ENCODE measurements at regions not wholly inside any gene's neighbourhood (a gene's known extent, or its start where the extent isn't known, plus 50 kb on each side); places are given as distances from the start of the nearest gene placed in this dataset.
A peak's percentile ranks its signal among the peaks of the same experiment; 100 is the strongest.

DNA sequence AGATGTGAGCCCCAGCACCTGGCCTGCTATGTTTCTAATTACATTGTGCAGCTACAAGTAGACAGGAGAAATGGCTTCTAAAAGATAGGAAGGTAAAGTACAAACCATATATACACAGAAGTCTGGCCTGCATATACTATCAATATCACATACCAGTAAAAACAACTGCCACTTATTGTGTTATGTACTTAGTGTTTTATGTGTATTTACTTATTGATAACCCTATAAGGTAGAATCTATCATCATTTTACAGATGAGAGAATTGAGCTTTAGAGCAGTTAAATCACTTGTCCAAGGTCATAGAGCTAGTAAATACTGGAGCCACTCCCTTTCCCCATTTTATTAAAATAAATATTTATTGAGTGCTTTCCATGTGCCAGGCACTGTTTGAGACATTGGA is 102.4 kb upstream of the PRDM1 start:
- no peak for ATAC-seq
- TF ChIP-seq, protein P1, sequence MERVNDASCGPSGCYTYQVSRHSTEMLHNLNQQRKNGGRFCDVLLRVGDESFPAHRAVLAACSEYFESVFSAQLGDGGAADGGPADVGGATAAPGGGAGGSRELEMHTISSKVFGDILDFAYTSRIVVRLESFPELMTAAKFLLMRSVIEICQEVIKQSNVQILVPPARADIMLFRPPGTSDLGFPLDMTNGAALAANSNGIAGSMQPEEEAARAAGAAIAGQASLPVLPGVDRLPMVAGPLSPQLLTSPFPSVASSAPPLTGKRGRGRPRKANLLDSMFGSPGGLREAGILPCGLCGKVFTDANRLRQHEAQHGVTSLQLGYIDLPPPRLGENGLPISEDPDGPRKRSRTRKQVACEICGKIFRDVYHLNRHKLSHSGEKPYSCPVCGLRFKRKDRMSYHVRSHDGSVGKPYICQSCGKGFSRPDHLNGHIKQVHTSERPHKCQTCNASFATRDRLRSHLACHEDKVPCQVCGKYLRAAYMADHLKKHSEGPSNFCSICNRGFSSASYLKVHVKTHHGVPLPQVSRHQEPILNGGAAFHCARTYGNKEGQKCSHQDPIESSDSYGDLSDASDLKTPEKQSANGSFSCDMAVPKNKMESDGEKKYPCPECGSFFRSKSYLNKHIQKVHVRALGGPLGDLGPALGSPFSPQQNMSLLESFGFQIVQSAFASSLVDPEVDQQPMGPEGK (CRISPR knock-in tag; IDR thresholded peaks at IDR 0.05; ENCODE audit: borderline replicate concordance): no peak
- TF ChIP-seq TCF4 (CRISPR knock-in tag; IDR thresholded peaks at IDR 0.05; ENCODE audit: borderline replicate concordance): no peak

DNA sequence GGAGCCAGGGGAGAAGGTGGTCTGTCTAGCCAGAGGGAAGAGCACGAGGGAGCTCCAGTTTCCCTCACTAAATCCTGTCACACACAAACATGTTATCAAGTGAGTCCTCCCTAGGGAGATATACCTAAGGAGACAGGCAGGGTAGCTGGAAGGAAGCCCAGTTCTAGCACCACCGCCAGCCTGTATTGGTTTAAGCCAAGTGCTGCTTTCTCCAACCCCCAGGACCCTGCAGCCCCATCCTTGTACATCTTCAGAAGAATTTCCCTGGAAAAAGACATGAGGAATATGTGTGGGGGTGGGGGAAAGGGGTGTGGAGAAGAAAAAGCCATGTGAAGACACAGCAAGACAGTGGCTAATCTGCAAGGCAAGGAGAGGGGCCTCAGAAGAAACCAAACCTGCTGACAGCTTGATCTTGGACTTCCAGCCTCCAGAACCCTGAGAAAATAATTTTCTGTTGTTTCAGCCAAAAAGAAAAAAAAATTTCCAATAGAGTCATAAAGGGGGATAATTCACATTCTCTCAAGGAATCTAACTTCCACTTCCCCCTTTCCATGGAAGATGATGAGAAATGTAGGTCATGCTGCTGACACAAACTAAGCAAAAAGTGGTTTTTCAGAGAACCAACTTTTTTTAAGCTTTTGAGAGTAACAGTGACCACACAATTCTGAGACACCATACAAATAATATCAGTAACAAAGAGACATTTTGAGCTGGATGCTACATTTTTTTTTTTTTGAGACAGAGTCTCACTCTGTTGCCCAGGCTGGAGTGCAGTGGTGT is 103.2 kb upstream of the PRDM1 start:
- ATAC-seq: no peak

DNA sequence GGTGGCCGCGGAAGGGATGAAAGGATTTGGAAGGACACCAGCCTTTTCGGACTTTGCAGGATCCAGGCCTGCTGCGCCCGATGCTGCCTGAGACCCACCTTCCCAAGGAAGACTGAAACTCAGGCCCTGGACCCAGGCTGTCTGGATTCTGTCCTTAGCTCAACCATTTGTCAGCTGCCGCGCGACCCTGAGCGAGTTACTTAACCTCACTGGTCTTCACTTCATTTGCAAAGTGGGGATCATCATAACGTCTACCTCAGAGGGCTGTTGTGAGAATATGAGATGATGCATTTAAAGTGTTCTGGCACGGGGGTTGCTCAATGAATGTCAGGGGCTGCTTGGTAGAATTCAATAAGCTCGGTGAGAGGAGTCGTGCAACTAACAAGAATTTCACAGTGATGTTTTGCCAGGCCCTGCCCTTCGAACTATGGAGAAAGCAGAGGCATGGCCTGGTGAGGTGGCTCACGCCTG is 104.2 kb upstream of the PRDM1 start:
- TF ChIP-seq ARNTL (CRISPR knock-in tag; IDR thresholded peaks at IDR 0.05; ENCODE audit: borderline replicate concordance, low read depth) (no peak), TCF4 (CRISPR knock-in tag; IDR thresholded peaks at IDR 0.05; ENCODE audit: borderline replicate concordance) (no peak)
- TF ChIP-seq, protein P2, sequence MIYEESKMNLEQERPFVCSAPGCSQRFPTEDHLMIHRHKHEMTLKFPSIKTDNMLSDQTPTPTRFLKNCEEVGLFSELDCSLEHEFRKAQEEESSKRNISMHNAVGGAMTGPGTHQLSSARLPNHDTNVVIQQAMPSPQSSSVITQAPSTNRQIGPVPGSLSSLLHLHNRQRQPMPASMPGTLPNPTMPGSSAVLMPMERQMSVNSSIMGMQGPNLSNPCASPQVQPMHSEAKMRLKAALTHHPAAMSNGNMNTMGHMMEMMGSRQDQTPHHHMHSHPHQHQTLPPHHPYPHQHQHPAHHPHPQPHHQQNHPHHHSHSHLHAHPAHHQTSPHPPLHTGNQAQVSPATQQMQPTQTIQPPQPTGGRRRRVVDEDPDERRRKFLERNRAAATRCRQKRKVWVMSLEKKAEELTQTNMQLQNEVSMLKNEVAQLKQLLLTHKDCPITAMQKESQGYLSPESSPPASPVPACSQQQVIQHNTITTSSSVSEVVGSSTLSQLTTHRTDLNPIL (CRISPR knock-in tag; IDR thresholded peaks at IDR 0.05; ENCODE audit: low read depth): no peak
- no peak for ATAC-seq

More for the DNA sequence above, 103.2 kb upstream of the PRDM1 start:
- TF ChIP-seq, protein P3, sequence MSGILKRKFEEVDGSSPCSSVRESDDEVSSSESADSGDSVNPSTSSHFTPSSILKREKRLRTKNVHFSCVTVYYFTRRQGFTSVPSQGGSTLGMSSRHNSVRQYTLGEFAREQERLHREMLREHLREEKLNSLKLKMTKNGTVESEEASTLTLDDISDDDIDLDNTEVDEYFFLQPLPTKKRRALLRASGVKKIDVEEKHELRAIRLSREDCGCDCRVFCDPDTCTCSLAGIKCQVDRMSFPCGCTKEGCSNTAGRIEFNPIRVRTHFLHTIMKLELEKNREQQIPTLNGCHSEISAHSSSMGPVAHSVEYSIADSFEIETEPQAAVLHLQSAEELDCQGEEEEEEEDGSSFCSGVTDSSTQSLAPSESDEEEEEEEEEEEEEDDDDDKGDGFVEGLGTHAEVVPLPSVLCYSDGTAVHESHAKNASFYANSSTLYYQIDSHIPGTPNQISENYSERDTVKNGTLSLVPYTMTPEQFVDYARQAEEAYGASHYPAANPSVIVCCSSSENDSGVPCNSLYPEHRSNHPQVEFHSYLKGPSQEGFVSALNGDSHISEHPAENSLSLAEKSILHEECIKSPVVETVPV (CRISPR knock-in tag; IDR thresholded peaks at IDR 0.05): no peak
- no peak for TF ChIP-seq ZFP30 (CRISPR knock-in tag; IDR thresholded peaks at IDR 0.05)
- no peak for TF ChIP-seq ESRRG (CRISPR knock-in tag; IDR thresholded peaks at IDR 0.05)
- TF ChIP-seq ZNF565 (CRISPR knock-in tag; conservative IDR thresholded peaks at IDR 0.05; ENCODE audit: low read depth): no peak
- TF ChIP-seq, protein P4, sequence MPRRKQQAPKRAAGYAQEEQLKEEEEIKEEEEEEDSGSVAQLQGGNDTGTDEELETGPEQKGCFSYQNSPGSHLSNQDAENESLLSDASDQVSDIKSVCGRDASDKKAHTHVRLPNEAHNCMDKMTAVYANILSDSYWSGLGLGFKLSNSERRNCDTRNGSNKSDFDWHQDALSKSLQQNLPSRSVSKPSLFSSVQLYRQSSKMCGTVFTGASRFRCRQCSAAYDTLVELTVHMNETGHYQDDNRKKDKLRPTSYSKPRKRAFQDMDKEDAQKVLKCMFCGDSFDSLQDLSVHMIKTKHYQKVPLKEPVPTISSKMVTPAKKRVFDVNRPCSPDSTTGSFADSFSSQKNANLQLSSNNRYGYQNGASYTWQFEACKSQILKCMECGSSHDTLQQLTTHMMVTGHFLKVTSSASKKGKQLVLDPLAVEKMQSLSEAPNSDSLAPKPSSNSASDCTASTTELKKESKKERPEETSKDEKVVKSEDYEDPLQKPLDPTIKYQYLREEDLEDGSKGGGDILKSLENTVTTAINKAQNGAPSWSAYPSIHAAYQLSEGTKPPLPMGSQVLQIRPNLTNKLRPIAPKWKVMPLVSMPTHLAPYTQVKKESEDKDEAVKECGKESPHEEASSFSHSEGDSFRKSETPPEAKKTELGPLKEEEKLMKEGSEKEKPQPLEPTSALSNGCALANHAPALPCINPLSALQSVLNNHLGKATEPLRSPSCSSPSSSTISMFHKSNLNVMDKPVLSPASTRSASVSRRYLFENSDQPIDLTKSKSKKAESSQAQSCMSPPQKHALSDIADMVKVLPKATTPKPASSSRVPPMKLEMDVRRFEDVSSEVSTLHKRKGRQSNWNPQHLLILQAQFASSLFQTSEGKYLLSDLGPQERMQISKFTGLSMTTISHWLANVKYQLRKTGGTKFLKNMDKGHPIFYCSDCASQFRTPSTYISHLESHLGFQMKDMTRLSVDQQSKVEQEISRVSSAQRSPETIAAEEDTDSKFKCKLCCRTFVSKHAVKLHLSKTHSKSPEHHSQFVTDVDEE (CRISPR knock-in tag; IDR thresholded peaks at IDR 0.05): no peak
- no peak for TF ChIP-seq GLIS3 (CRISPR knock-in tag; IDR thresholded peaks at IDR 0.05)
- no peak for TF ChIP-seq ISL1 (CRISPR knock-in tag; IDR thresholded peaks at IDR 0.05)
- TF ChIP-seq ZFP3 (CRISPR knock-in tag; IDR thresholded peaks at IDR 0.05): no peak
- TF ChIP-seq ZC3H10 (CRISPR knock-in tag; IDR thresholded peaks at IDR 0.05): no peak
- TF ChIP-seq, protein P2 (CRISPR knock-in tag; IDR thresholded peaks at IDR 0.05; ENCODE audit: low read depth): no peak
- TF ChIP-seq SNAI2 (CRISPR knock-in tag; IDR thresholded peaks at IDR 0.05): no peak

DNA sequence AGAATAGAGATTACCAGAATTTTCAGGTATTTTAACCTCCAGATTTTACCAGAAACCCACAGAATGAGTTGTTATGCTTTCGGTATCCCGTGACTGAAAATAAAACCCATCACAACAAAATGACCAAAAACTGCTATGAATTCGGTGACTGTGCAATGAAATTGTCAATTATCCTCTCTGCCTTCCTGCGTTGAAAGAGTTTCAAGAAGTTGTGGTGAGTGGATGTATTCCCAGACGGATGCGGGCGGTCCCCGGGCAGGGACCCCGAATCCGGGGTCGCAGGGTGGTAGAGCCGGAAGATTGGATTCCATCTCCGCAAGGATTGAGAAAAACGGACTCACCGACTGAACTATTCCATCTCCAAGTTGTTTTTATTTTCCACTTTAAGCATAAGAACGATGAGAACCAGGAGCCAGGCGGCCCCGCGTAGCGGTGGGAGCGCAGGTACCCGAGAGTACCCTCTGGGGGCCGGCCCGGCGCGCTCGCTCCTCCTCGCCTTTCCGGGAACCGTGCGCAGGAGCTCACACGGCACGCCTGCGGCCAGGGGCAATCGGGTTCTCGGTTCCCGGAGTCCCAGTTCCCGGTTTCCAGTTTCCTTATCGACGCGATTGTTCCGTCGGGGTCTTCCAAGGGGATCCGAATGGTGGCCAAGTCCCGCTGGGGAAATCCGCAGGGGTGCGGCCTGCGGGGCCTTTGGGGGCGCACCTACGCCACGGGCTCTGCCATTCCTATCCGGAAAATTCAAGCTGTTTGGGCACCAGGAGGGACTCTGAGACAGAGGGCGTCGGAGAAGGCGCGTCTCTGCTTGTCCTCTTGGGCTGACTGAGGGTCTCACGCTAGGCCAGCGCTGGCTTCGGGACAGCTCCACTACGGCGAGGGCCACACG is 104.9 kb upstream of the PRDM1 start:
- TF ChIP-seq RARB (CRISPR knock-in tag; IDR thresholded peaks at IDR 0.05): no peak
- TF ChIP-seq, protein P3 (CRISPR knock-in tag; IDR thresholded peaks at IDR 0.05): no peak
- ATAC-seq: peak; percentile 62

Data from SK-N-SH treated with all-trans-retinoic acid at 6 μM for 48 hours (cell line).